NB4 (cell line): ENCODE measurements at regions not wholly inside any gene's neighbourhood (a gene's known extent, or its start where the extent isn't known, plus 50 kb on each side); places are given as distances from the start of the nearest gene placed in this dataset.

Experiments used
- MYC ChIP-seq: IDR thresholded peaks from 2 replicates; pipeline ENCODE4 v1.6.1; 2011; ENCODE audit warnings: low read depth, low read length
- POLR2A ChIP-seq: IDR thresholded peaks from 2 replicates; pipeline ENCODE4 v1.6.1; 2011; ENCODE audit warnings: mild to moderate bottlenecking; ENCODE audit not compliant: insufficient read length; ENCODE audit errors: extremely low read depth
- TF ChIP-seq, protein P1 (sequence below): IDR thresholded peaks from one replicate; pipeline ENCODE4 v1.5.1; 2012; ENCODE audit warnings: low read depth, low read length

DNA sequence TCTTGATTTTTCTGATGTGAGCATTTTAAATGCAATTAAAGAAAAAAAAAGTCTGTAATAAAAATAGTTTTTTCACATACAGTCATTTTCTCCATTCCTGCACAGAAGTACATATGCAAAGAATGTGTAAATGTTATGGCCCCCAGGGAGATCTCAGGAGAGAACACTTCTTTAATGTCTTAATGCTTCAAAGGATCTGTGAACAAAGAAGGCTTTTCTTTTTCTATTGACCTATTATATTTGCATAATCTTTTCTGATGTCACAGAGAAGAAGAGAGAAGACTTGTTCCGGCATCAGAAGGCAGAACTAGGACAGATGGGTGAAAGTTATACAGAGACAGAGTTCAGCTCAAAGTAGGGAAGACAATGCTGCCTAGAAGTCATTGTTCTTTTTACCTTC, 413.5 kb upstream of the STXBP6 start:
- TF ChIP-seq MYC, result no peak
- TF ChIP-seq, protein P1, sequence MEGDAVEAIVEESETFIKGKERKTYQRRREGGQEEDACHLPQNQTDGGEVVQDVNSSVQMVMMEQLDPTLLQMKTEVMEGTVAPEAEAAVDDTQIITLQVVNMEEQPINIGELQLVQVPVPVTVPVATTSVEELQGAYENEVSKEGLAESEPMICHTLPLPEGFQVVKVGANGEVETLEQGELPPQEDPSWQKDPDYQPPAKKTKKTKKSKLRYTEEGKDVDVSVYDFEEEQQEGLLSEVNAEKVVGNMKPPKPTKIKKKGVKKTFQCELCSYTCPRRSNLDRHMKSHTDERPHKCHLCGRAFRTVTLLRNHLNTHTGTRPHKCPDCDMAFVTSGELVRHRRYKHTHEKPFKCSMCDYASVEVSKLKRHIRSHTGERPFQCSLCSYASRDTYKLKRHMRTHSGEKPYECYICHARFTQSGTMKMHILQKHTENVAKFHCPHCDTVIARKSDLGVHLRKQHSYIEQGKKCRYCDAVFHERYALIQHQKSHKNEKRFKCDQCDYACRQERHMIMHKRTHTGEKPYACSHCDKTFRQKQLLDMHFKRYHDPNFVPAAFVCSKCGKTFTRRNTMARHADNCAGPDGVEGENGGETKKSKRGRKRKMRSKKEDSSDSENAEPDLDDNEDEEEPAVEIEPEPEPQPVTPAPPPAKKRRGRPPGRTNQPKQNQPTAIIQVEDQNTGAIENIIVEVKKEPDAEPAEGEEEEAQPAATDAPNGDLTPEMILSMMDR, result no peak
- TF ChIP-seq POLR2A, result no peak
